Left hindlimb (tissue), 1 donor: ENCODE measurements at regions not wholly inside any gene's neighbourhood (a gene's known extent, or its start where the extent isn't known, plus 50 kb on each side); places are given as distances from the start of the nearest gene placed in this dataset.
"Not testable (repeated sequence)": the region's sequence is repeated elsewhere in the genome, so short reads cannot be mapped to it uniquely, and the experiment has no call there.

Experiments used
- DNase-seq: peaks from one replicate; pipeline ENCODE4 v3.0.0-alpha.2; 2018

GRCh38 chr16:80116711-80117110 is 424.1 kb upstream of the DYNLRB2 start:
- DNase-seq = no peak

DNA sequence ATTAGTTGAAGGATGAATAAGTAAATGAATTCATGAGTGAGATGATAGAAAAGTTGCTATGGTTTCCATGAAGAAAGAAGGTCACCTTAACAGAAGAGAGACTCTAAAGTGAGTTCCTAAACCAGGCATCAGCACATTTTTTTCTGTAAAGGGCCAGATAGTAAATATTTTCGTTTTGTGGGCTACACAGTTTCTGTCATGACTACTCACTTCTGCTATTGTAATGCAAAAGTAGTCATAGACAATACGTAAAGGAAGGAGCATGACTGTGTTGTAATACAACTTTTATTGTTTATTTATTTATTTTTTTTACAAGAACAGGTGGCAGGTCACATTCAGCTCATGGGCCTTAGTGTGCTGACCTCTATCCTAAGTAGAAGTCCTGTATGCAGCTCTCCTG is 426.1 kb upstream of the DYNLRB2 start:
- no peak for DNase-seq

- no peak for DNase-seq
Measured at GRCh38 chr16:80113873-80114574, 426.8 kb upstream of the DYNLRB2 start.

- no peak for DNase-seq
Measured at GRCh38 chr16:80109581-80109980, 431.2 kb upstream of the DYNLRB2 start.

- DNase-seq = no peak
Measured at GRCh38 chr16:80107900-80108299, 432.9 kb upstream of the DYNLRB2 start.

DNA sequence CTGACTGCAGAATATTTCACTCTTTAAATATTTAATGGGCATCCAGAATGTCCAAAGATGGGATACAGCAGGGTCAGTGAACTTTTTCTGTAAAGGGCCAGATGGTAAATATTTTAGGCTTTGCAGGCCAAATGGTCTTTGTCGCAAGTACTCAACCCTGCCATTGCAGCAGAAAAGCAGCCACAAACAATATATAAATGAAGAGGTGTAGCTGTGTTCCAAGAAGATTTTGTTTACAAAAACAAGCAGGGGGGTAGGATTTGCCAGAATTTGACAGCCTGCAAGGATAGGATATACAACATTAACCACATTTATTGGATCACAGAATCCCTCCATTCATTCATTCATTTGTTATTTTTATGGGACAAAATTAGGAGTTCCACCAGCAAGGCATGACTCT is 435.0 kb upstream of the DYNLRB2 start:
- DNase-seq = no peak

DNA sequence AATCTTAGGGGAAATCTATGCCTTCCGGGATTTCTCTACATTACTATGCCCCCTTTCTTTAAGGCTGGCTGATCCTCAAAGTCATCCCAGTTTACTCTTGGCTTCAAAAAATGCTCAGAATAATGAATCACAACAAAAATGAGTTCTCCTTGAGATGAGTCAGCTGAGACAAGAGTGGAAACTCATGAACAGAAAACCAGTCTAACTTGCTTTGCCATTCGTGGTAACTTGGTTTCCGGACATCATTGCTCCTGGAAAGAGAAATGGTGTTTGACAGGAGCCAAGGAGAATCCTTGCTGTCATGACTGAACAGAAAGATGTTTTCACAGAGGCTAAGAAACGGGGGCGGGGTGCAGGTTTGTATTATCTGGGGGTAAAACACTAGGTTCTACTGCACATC is 435.6 kb upstream of the DYNLRB2 start:
- no peak for DNase-seq

DNA sequence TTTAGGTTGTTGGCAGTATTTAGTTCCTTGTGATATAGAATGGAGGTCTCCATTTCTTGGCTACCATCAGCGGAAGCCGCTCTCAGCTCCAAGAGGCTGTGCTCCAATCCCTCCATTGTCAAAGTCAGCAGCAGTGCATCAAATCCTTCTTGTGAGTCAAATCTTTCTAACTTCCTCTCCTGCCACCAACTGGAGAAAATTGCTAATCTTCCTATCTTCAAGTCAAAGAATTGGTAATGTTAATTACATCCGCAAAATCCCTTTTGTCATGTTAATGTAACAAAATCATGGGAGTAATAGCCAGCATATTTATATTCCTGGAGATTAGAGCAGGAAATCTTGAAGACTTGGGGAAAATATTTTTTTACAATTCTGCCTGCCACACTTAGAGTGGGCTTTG is 436.4 kb upstream of the DYNLRB2 start:
- no peak for DNase-seq

GRCh38 chr16:80103463-80103862 is 437.3 kb upstream of the DYNLRB2 start:
- DNase-seq = no peak

DNA sequence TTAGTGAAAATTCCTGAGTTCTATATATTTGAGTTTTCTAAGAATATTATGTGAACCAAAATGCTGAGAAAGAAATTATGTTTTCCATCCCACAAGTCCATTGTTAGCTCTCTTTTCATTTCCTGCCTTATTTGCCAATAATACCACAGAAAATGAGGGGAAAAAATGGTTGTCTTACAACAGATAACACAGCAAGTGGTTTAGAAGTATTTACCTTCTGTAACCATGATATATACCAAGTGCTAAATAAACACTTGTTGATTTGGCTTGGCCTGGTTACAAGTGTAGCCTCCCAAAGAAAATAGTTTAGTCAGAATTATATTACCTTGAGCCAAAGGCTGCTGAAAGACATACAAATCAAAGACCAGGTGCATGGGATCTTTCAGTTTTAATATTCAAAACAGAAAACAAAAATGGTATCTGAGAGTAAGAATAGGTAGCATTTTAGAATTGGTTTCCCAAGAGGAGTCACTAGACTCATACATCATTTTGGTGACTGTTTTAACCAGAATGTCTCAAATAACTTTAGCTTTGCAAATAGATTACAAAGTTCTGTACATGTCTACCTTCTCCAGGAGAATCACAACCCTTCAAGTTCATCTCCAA is 439.8 kb upstream of the DYNLRB2 start:
- no peak for DNase-seq

GRCh38 chr16:80100186-80100585 is 440.6 kb upstream of the DYNLRB2 start:
- no peak for DNase-seq

GRCh38 chr16:80097098-80097497 is 443.7 kb upstream of the DYNLRB2 start:
- no peak for DNase-seq

DNA sequence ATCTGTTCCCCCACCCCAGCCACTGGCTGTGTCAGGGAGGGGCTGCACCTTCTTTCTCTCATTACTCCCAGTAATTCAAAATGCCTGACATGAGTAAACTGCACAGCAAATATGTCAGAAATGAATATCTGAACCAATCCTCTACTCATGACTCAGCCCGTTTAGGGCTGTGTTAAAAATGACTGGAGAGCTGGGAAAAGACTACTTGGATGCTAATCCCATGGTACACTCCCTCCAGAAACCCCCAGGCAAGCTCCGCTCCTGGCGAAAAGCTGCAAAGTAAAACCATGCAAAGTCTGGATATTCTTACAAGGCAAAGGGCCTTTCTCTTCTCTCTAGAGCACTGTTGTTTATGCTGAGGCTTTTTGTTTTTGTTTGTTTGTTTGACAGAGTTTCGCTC is 448.1 kb upstream of the DYNLRB2 start:
- DNase-seq = no peak

- not testable (repeated sequence) for DNase-seq
Measured at GRCh38 chr16:80091453-80091852, 449.3 kb upstream of the DYNLRB2 start.

GRCh38 chr16:80085606-80086005 is 455.2 kb upstream of the DYNLRB2 start:
- no peak for DNase-seq

GRCh38 chr16:80084614-80085013 is 456.2 kb upstream of the DYNLRB2 start:
- peak; percentile 73 for DNase-seq

DNA sequence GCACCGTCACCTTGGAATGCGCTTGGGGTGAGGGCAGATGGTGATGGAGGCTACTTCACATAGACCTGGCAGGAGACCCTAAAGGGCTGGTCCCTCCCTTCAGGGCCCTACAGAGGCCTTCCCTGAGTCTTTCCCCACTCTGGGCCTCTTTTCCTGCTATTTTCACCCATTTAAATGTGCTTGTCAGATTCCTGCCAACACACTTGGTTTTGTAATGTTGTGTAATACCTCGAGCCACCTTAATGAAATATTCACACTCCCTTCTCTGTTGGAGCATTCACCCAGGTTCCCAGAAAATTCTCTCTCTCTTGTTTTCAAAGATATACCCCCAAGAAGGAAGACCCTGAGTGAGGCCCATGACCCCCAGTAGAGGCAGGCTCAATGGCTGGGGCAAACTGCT is 456.6 kb upstream of the DYNLRB2 start:
- no peak for DNase-seq

GRCh38 chr16:80082906-80083305 is 457.9 kb upstream of the DYNLRB2 start:
- no peak for DNase-seq

DNA sequence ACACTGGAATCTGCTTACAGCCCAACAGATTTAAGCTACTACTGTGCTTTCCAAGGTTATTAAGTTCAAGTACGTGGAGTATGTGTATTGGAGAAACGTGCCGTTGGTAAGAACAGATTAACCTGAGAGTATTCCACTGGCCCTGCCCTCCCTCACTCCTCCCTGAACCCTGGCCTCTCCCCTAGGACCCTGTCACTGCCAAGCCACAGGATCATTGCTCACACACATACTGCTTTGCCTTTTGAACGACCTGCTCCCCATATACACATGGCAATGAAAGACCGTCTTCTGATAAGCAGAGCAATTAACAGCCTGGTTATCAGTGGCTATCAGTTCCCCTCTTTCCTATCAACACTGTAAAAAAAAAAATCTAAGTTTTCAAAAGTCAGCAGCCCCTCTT is 458.9 kb upstream of the DYNLRB2 start:
- no peak for DNase-seq

GRCh38 chr16:80080287-80080851 is 460.4 kb upstream of the DYNLRB2 start:
- DNase-seq = no peak

DNA sequence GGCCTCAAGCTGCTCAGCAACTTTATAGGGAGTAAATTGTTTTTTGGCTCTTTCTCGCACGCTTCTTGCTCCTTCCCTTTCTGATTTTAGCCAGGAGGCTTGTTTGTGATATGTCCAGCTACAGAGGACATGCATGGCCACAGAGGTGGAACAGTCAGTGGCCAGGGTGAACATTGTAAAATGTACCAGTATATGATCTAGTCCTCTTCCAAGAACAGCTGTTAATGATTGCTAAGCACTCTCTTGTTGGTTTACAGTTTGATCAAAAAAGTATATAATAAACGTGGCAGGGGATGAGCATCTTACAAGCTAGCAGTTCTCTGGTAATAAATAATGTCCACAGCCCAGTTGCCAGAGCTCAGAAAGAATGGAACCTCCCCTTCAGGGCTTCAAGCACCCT is 461.7 kb upstream of the DYNLRB2 start:
- DNase-seq = no peak

- DNase-seq = no peak
Measured at GRCh38 chr16:80077696-80078095, 463.1 kb upstream of the DYNLRB2 start.

DNA sequence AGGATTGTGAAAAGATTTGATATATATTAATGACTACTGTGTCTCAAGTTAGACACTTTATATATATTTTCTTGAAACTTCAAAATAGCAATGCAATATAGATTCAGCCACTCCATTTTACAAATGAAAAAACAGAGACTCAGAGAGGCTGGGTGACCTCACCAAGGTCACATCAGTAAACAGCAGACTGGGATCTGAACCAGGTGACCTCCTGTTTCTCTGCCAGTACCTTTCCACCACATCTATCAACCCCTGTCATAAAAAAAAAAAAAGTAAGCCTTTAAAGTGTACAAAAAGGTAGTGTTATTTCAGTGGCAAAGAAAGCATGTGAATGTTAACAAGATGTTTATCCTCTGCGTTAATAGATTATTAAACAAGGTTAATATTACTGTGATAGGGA is 466.5 kb upstream of the DYNLRB2 start:
- no peak for DNase-seq

DNA sequence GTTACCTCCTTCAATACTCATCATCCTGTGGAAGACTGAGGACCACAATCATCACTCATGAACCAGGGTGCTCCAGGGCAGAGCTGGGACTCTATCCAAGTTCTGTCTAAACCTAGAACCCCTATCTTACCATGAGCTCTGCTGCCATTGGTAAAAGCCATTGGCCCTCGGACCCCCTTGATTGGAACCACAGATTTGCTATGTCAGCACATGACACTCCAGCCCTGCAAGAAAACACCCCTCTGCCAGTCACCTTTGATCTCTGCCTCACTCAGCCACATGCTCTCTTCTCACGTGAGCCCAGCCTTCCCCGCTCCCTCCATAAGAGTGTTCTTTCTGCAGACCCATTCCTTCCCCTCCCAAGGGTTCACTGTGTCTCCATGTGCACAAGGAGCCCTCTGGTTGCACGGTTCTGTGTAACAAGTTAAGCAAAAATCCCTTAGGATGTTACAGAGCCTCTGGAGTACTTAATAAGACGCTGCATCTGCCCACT is 468.8 kb upstream of the DYNLRB2 start:
- no peak for DNase-seq
